Activated CD4-positive, alpha-beta T cell treated with anti-CD3 and anti-CD28 coated beads for 36 hours (primary cell): ENCODE measurements at regions not wholly inside any gene's neighbourhood (a gene's known extent, or its start where the extent isn't known, plus 50 kb on each side); places are given as distances from the start of the nearest gene placed in this dataset.

ENCODE experiments used
- ATAC-seq: fragments of 200-7000 bp; cut with Tn5 transposase; one replicate; pipeline ENCODE4 v1.10.0; 2021; ENCODE audit warnings: mild to moderate bottlenecking, moderate library complexity
- CTCF ChIA-PET: fragments of 350-600 bp; sonication (Branson Sonifier 250); formaldehyde crosslinking; loops from one replicate; lab custom pipeline; 2021; ENCODE audit warnings: antibody characterized with exemption; lab: Charles Lee
- POLR2A ChIA-PET: fragments of 350-600 bp; sonication (Branson Sonifier 250); formaldehyde crosslinking; loops from one replicate; lab custom pipeline; 2021; ENCODE audit warnings: antibody characterized with exemption, inconsistent platforms; lab: Charles Lee
- DNase-seq: peaks from one replicate; pipeline ENCODE4 v3.0.0-alpha.2; 2020
- H3K27ac Mint-ChIP-seq: one replicate; pipeline ENCODE4 v1.8.0; 2021; ENCODE audit warnings: mixed read lengths
- H3K27me3 Mint-ChIP-seq: one replicate; pipeline ENCODE4 v1.8.0; 2021; ENCODE audit warnings: mixed read lengths
- H3K36me3 Mint-ChIP-seq: one replicate; pipeline ENCODE4 v1.8.0; 2021; ENCODE audit warnings: low read depth, mixed read lengths
- H3K4me1 Mint-ChIP-seq: one replicate; pipeline ENCODE4 v1.8.0; 2021; ENCODE audit warnings: mixed read lengths
- H3K4me3 Mint-ChIP-seq: one replicate; pipeline ENCODE4 v1.8.0; 2021; ENCODE audit warnings: mild to moderate bottlenecking, moderate library complexity, mixed read lengths
- H3K9me3 Mint-ChIP-seq: one replicate; pipeline ENCODE4 v1.8.0; 2021; ENCODE audit warnings: low read depth, mixed read lengths
- intact Hi-C, 2 experiments: fragments of 100-400 bp; cut with DNase I in 1 of 2; cut with micrococcal nuclease in 1 of 2; formaldehyde crosslinking; loops; one replicate each; pipeline versions ENCODE4 v1.14.2 to v1.15.1; 2022 to 2024; cut with DNase I, micrococcal nuclease

GRCh38 chr4:117225471-117225870, 140.1 kb upstream of the TRAM1L1 start:
- ChIA-PET POLR2A (interaction anchor here (0.6 kb wide), 1 partner anchor 740 kb away, joined by 5 read pairs; no protein-coding TSS in a partner anchor), CTCF (no interaction called here)
- H3K27ac Mint-ChIP-seq = no peak overlapping the region
- no peaks in the 10 kb centered on the region for H3K4me1 Mint-ChIP-seq
- H3K4me3 Mint-ChIP-seq = no peak overlapping the region
- no peaks in the 10 kb centered on the region for H3K27me3 Mint-ChIP-seq
- no peaks in the 10 kb centered on the region for H3K9me3 Mint-ChIP-seq
- H3K36me3 Mint-ChIP-seq = no peaks in the 10 kb centered on the region
- intact Hi-C loops = no loop called here
- DNase-seq = no peak
- ATAC-seq = no peak

- ATAC-seq = no peak
- no peak overlapping the region for H3K4me3 Mint-ChIP-seq
- ChIA-PET CTCF (interaction anchor here (0.6 kb wide), 1 partner anchor 1331 kb away, joined by 3 read pairs; no protein-coding TSS in a partner anchor), POLR2A (interaction anchor here (0.6 kb wide), 1 partner anchor 405 kb away, joined by 7 read pairs; no protein-coding TSS in a partner anchor)
- no peaks in the 10 kb centered on the region for H3K36me3 Mint-ChIP-seq
- intact Hi-C loops = no loop called here
- no peaks in the 10 kb centered on the region for H3K27me3 Mint-ChIP-seq
- no peaks in the 10 kb centered on the region for H3K4me1 Mint-ChIP-seq
- H3K27ac Mint-ChIP-seq = no peak overlapping the region
- no peak for DNase-seq
- H3K9me3 Mint-ChIP-seq = no peaks in the 10 kb centered on the region
Observed at GRCh38 chr4:117227925-117228324, 142.5 kb upstream of the TRAM1L1 start.

DNA sequence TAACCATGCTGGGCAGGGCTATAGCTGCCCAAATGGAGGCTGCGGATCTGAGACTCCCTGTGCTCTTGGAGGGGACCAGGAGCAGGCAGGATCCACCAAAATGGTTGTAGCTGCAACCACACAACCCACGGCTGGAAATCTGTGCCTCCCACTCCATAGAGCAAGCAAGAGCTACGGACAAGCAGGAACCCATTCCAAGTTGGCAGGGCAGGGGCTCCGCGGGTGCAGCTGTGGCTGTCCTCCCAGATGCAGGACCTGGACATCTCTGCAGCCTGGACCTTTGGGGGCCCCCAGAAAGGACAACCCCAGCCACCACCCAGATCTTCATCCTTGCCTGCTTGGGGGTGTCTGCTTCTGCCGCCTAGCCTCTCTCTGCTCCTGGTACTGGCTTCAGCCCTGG, 154.1 kb upstream of the TRAM1L1 start:
- ATAC-seq (no peak), DNase-seq (no peak)
- H3K9me3 Mint-ChIP-seq = no peaks in the 10 kb centered on the region
- no peaks in the 10 kb centered on the region for H3K36me3 Mint-ChIP-seq
- ChIA-PET CTCF (no interaction called here), POLR2A (no interaction called here)
- intact Hi-C loops = no loop called here
- H3K4me1 Mint-ChIP-seq = no peaks in the 10 kb centered on the region
- no peak overlapping the region for H3K27ac Mint-ChIP-seq
- H3K4me3 Mint-ChIP-seq = no peak overlapping the region
- H3K27me3 Mint-ChIP-seq = no peaks in the 10 kb centered on the region

DNA sequence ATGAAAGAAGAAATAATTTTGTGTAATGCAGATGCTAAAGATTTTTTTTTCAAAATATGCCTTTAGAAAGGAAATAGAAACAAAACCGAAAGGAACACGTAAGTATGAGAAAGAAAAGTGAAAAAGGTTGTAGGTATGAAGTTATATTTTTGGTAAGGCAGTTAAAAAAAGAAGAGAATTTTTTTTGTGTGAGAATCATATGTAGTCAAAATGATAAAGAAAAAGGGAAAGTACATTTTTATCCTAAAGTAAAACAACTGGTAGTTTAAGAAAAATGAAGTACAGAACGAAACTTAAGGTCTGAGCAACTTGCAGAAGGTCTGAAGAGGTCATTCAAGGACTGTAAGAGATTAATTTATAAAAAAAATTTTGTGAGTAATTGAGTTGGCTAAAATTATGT, 164.0 kb upstream of the TRAM1L1 start:
- CTCF ChIA-PET = no interaction called here
- H3K27ac Mint-ChIP-seq = no peak overlapping the region
- no peaks in the 10 kb centered on the region for H3K36me3 Mint-ChIP-seq
- H3K27me3 Mint-ChIP-seq = no peaks in the 10 kb centered on the region
- ATAC-seq (no peak), DNase-seq (no peak)
- POLR2A ChIA-PET = no interaction called here
- intact Hi-C loops = no loop called here
- H3K4me1 Mint-ChIP-seq = no peaks in the 10 kb centered on the region
- no peak overlapping the region for H3K4me3 Mint-ChIP-seq
- peaks cover 12% of the 10 kb centered on the region for H3K9me3 Mint-ChIP-seq

GRCh38 chr4:117264072-117264471, 178.7 kb upstream of the TRAM1L1 start:
- no peaks in the 10 kb centered on the region for H3K4me1 Mint-ChIP-seq
- H3K4me3 Mint-ChIP-seq = no peak overlapping the region
- no peak for ATAC-seq
- H3K27me3 Mint-ChIP-seq = no peaks in the 10 kb centered on the region
- no peaks in the 10 kb centered on the region for H3K9me3 Mint-ChIP-seq
- ChIA-PET CTCF (no interaction called here), POLR2A (no interaction called here)
- H3K36me3 Mint-ChIP-seq = no peaks in the 10 kb centered on the region
- intact Hi-C loops = no loop called here
- DNase-seq = no peak
- H3K27ac Mint-ChIP-seq = no peak overlapping the region

DNA sequence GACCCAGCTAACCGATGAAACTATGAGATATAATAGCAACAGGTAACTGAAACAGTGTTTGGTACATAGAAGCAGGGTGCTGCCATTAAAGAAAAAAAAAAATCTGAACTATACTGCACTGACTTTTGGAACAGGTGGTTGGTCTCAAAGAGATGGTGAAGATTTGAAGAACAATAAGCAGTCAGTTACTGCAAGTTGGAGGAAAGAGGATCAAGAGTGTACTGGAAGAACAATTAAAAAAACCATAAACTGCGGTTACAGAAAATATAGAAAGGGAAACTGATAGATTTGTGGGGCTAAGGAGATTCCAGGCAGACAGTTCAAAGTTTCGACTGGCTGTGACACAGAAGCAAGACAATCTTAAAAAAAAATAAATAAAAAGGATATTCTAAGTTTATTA, 181.9 kb upstream of the TRAM1L1 start:
- no peak for ATAC-seq
- ChIA-PET CTCF (no interaction called here), POLR2A (no interaction called here)
- Mint-ChIP-seq H3K27ac (no peak overlapping the region), H3K4me1 (no peaks in the 10 kb centered on the region), H3K9me3 (no peaks in the 10 kb centered on the region), H3K27me3 (no peaks in the 10 kb centered on the region), H3K36me3 (no peaks in the 10 kb centered on the region), H3K4me3 (no peak overlapping the region)
- DNase-seq = no peak
- intact Hi-C loops = no loop called here

- CTCF ChIA-PET = no interaction called here
- peaks cover 3% of the 10 kb centered on the region for H3K9me3 Mint-ChIP-seq
- POLR2A ChIA-PET = no interaction called here
- no peaks in the 10 kb centered on the region for H3K4me1 Mint-ChIP-seq
- no peaks in the 10 kb centered on the region for H3K36me3 Mint-ChIP-seq
- no peak overlapping the region for H3K4me3 Mint-ChIP-seq
- DNase-seq (no peak), ATAC-seq (no peak)
- H3K27ac Mint-ChIP-seq = no peak overlapping the region
- H3K27me3 Mint-ChIP-seq = no peaks in the 10 kb centered on the region
- intact Hi-C loops = no loop called here
Observed at GRCh38 chr4:117284736-117285135, 199.4 kb upstream of the TRAM1L1 start.

GRCh38 chr4:117293784-117294183, 208.4 kb upstream of the TRAM1L1 start:
- POLR2A ChIA-PET = no interaction called here
- Mint-ChIP-seq H3K27ac (no peak overlapping the region), H3K4me1 (no peaks in the 10 kb centered on the region), H3K4me3 (no peak overlapping the region), H3K9me3 (peaks cover 1% of the 10 kb centered on the region), H3K36me3 (no peaks in the 10 kb centered on the region), H3K27me3 (no peaks in the 10 kb centered on the region)
- CTCF ChIA-PET = no interaction called here
- DNase-seq = no peak
- intact Hi-C loops = no loop called here
- ATAC-seq = no peak

DNA sequence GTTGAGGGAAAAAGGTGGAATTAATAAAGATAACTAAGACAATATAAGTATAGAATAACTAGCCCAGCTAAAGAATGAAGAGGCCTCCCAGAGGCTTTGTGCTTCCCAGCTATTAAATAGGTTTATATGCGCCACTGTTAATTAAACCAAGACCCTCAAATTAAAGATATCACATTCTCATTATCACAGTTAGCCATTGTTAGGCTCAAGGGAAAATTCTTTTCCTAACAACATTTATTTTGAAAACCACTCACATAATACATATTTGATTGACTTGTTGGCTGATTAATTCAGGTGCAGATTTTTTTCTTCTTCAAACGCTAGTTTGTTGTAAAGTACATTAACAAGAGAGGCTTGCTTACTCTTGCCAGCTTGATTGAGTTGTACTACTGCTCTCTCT, 216.8 kb upstream of the TRAM1L1 start:
- Mint-ChIP-seq H3K4me1 (no peaks in the 10 kb centered on the region), H3K27ac (no peak overlapping the region), H3K27me3 (no peaks in the 10 kb centered on the region), H3K36me3 (no peaks in the 10 kb centered on the region), H3K4me3 (no peak overlapping the region), H3K9me3 (peaks cover 4% of the 10 kb centered on the region)
- intact Hi-C loops = no loop called here
- ChIA-PET CTCF (interaction anchor here (0.6 kb wide), 1 partner anchor 1845 kb away, joined by 3 read pairs; no protein-coding TSS in a partner anchor), POLR2A (no interaction called here)
- ATAC-seq = no peak
- no peak for DNase-seq

- ATAC-seq = no peak
- no peaks in the 10 kb centered on the region for H3K36me3 Mint-ChIP-seq
- H3K9me3 Mint-ChIP-seq = peaks cover 4% of the 10 kb centered on the region
- H3K27me3 Mint-ChIP-seq = no peaks in the 10 kb centered on the region
- no peak for DNase-seq
- intact Hi-C loops = no loop called here
- H3K27ac Mint-ChIP-seq = no peak overlapping the region
- H3K4me1 Mint-ChIP-seq = no peaks in the 10 kb centered on the region
- CTCF ChIA-PET = no interaction called here
- POLR2A ChIA-PET = no interaction called here
- H3K4me3 Mint-ChIP-seq = no peak overlapping the region
Observed at GRCh38 chr4:117311215-117311614, 225.8 kb upstream of the TRAM1L1 start.

DNA sequence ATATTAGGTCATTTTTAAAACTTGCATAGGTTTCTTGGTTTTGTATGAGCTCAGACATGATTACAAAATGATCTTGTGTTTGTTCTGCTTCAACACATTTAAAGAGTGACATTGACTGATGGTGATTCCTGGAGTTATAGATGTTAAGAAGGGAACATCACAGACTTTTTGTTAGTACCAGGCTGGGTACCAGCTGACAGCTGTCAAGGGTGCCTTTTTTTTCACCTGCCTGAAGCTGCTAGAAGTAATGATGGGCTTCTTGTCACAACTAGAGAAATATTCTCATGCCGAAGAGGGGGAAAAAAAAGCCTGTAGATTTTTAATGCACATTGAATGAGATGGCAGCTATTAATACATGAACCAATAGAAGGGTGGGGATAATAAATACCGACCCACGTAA, 226.6 kb upstream of the TRAM1L1 start:
- ATAC-seq (no peak), DNase-seq (no peak)
- H3K36me3 Mint-ChIP-seq = no peaks in the 10 kb centered on the region
- CTCF ChIA-PET = no interaction called here
- POLR2A ChIA-PET = no interaction called here
- no peaks in the 10 kb centered on the region for H3K4me1 Mint-ChIP-seq
- H3K4me3 Mint-ChIP-seq = no peak overlapping the region
- H3K9me3 Mint-ChIP-seq = peaks cover 4% of the 10 kb centered on the region
- no peak overlapping the region for H3K27ac Mint-ChIP-seq
- intact Hi-C loops = no loop called here
- H3K27me3 Mint-ChIP-seq = no peaks in the 10 kb centered on the region

DNA sequence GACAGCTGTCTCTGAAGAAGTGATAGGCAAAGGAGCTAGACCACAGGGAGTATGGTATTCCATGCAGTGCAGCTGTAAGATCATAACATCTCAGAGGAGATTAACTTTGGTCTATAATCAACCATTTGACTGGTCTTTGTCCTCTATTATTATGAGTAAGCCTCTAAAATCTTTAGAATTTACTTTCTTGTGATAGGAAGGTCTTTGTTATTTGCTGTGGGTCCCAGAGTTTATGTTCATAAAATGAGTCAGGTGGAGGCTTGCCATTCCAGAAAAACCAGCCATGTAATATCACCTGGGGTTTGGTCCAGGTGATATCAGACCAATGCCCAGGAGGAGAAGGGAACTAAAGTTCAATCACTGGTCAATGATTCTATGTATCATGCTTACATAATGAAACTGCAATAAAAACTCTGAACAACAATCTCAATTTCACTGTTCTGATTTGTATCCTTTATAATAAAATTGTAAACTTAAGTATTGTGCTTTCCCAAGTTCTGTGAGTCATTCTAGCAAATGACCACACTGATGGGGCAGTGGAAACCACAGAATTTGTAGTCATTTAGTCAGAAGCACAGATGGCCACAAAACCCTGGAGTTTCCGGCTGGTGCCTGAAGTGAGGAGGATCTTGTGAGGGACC, 239.6 kb upstream of the TRAM1L1 start:
- no peaks in the 10 kb centered on the region for H3K4me1 Mint-ChIP-seq
- intact Hi-C loops = no loop called here
- DNase-seq (no peak), ATAC-seq (no peak)
- H3K9me3 Mint-ChIP-seq = peaks cover 1% of the 10 kb centered on the region
- POLR2A ChIA-PET = no interaction called here
- CTCF ChIA-PET = no interaction called here
- H3K27ac Mint-ChIP-seq = no peak overlapping the region
- no peaks in the 10 kb centered on the region for H3K27me3 Mint-ChIP-seq
- H3K36me3 Mint-ChIP-seq = no peaks in the 10 kb centered on the region
- no peak overlapping the region for H3K4me3 Mint-ChIP-seq
